ENCODE measurements at regions not wholly inside any gene's neighbourhood (a gene's known extent, or its start where the extent isn't known, plus 50 kb on each side); places are given as distances from the start of the nearest gene placed in this dataset.
A peak's percentile ranks its signal among the peaks of the same experiment; 100 is the strongest.
"Not testable (repeated sequence)": the region's sequence is repeated elsewhere in the genome, so short reads cannot be mapped to it uniquely, and the experiment has no call there.

DNA sequence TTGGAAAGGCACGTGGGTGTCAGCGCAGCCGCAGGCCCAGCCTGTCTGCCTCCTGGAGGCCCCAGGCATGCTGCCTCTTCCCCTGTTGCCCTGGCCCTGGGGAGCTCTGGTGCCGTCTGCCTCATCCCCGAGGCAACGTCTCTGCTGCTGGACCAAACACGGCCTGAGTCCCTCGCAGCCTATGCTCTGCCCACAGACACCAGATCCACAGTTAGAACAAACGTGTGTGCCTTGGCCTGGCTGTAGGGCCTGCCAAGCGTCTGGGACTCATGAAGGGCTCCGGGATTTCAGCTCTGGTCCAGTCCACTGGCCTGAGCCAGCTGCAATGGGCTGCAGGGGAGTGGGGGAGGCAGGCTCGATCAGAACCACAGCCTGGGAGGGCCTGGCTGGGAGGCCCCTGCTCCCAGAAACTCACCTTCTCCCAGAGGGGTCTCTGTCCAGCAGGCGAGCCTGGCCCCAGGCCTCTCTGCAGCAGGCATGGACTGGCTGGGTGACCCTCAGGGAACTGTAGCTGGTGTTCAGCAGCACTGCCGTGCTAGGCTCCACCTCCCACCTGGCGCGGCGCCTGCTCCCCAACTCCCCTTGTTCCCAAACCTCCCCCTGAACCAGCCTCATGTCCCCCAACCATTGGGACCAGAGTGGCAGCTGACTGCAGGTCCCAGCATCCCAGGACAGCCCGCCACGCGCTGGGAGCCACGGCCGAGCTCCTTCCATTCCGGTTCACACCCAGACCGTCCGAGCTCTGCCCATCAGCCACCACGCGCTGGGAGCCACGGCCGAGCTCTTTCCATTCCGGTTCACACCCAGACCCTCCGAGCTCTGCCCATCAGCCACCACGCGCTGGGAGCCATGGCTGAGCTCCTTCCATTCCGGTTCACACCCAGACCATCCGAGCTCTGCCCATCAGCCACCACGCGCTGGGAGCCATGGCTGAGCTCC lies 197.0 kb downstream of the DLL1 start:
- DNase-seq = no peak

DNA sequence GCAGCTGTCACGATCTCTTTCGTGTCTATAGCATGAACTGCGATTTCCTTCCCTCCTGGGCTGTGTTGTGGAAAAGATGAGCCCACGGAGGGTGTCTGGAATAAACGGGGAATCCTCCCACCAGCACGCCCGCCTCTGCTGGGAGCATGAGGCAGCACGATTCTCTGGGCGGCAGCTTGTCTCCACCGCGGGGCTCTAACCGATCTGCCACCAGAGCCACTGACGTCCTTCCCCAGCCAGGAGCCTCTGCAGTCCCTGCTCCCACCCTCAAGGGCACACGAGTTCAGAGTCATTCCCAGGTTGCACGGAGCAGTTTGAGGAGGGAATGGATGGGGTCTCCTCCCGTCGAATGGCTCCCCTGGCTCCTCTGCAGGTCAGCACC lies 197.6 kb downstream of the DLL1 start:
- no peak for DNase-seq

DNA sequence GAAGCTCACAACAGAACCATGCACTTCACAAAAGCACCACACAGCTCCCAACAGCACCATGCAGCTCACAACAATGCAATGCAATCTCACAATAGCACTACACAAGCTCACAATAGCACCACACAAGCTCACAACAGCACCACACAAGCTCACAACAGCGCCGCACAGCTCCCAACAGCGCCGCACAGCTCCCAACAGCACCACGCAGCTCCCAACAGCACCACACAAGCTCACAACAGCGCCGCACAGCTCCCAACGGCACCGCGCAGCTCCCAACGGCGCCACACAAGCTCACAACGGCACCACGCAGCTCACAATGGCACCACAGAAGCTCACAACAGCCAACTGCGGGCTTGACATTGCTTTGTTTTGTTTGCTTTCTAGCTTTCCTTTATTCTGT lies 198.1 kb downstream of the DLL1 start:
- no peak for DNase-seq

DNA sequence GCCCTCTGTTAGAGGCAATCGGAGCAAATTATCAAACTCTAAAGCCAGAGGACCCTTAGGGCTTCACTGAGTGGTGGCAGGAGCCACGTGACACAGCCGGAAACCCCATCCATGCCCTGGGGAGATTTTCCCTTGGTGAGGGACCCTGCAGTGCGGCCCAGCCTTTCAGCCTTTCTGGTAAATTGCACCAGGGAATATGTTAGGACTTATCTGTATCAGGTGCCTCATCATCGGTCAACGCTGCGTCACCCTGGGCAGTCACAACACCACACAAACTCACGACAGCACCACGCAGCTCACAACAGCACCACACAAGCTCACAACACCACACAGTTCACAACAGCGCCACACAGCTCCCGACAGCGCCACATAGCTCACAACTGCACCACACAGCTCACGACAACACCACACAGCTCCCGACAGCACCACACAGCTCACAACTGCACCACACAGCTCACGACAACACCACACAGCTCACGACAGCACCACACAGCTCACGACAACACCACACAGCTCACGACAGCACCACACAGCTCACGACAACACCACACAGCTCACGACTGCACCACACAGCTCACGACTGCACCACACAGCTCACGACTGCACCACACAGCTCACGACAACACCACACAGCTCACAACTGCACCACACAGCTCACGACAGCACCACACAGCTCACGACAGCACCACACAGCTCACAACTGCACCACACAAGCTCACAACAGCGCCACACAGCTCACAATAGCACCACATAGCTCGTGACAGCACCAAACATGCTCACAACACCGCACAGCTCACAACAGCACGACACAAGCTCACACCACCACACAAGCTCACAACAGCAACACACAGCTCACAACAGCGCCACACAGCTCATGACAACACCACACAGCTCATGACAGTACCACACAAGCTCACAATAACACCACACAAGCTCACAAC lies 199.0 kb downstream of the DLL1 start:
- DNase-seq = no peak

DNA sequence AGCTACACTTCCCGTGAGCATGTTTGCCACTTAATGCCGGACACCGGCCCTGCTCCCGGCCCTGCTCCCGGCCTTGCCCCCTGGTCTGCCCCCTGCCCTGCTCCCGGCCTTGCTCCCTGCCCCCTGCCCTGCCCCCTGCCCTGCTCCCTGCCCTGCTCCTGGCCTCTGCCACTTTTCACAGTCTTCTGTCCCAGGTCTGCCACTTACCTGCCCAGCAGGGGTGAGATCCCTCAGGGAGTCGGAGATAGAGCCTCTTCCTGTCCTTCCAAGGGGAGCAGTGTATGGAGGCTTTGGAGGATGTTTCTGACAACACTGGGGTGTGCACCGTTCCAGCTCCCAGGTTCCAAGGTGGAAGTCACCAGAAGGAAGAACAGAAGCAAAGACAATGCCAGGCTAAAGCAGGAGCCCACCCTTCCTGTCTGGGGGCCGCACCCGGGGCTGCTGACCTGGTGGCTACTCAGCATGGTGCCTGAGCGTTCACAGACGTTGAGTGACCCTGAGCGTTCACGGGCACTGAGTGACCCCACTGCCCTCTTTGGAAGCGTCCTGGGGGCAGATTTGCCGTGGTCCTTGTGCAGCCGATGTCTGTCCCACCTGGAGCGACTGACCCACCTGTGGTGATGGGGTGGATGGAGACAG lies 199.8 kb downstream of the DLL1 start:
- no peak for DNase-seq

DNA sequence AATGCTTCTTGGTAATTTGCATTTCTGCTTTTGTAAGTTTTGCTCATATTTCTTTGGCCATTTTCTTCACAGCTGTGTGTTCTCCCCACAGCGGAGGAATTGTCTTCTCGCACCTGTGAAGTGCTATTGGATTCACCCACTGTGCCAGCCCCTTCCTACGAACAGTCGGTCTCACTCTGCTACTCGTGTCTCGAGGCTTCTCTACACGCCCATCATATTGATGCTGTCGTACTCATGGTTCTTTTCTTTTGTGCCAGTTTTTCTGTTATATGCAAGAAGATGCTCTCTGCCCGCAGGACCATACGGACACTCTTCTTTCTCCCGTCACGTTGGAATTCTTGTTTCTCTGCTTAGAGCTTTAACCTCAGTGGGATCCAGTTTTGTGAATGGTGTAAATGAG lies 200.3 kb downstream of the DLL1 start:
- DNase-seq = no peak

DNA sequence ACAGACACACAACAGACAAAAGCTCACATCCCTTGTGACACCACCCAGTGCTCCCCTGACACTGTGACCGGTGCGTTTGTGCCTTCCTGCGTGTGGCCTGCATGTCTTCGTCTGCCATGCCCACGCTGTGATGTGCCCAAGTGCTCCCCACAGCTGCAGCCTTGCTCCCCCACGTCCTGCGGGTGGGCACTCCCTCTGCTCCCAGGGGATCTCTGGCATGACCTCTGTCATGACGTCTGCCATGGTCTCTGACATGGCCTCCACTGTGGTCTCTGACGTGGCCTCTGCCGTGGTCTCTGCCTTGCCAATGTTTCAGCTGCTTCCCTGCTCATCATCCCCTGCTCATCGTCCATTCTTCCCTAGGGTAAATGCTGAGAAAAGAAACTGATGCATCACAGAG lies 200.9 kb downstream of the DLL1 start:
- no peak for DNase-seq

DNA sequence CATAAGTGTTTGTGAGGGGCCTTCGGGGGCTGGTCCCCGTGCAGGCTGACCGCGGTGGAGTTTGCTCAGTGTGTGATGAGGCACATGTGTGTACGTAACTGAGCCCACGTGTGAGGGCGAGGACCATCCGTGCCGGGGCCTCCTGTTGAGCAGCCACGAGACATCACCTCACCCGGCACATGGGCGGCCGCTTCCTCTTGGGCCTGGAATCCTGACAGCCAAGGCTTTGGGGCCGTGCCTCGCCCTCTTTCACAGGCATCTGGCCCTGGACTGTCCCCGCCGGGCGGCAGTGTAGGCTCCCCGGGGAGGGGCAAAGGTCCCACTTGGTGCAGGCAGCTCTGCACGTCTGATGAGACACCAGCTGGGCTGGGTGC lies 202.3 kb downstream of the DLL1 start:
- DNase-seq = no peak

DNA sequence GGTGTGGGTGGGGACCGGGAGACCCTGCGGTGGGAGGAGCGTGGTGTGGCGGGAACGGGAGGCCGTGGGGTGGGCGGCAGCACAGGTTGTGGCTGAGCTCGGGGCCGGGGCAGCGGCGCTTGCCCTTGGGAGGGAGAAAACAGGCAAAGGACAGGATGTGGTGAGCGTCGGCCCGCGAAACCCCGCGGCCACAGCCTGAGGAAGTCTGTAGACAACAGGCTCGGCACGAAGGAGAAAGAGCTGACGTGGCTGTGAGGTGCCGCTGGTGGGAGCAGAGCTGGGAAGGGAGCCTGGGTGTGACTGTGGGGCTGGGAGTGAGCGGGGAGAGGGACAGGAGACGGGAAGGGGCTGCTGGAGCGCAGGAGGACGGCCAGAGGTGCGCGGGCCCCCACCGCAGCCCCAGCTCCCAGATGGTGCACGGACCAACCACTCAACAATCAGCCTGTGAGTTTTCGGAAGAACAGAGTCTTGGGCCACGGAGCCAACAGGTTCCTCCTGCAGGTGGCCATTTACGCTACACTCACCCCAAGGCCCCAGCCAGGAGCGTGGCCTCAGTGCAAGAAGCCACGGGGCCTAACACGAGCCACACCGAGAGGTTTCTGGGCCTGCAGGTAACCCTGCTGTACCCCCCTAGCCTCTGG lies 202.8 kb downstream of the DLL1 start:
- no peak for DNase-seq

DNA sequence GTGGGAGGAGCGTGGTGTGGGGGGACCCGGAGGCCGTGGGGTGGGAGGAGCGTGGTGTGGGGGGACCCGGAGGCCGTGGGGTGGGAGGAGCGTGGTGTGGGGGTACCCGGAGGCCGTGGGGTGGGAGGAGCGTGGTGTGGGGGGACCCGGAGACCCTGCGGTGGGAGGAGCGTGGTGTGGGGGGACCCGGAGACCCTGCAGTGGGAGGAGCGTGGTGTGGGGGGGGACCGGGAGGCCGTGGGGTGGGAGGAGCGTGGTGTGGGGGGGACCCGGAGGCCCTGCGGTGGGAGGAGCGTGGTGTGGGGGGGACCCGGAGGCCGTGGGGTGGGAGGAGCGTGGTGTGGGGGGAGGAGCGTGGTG lies 203.5 kb downstream of the DLL1 start:
- DNase-seq = not testable (repeated sequence)

DNA sequence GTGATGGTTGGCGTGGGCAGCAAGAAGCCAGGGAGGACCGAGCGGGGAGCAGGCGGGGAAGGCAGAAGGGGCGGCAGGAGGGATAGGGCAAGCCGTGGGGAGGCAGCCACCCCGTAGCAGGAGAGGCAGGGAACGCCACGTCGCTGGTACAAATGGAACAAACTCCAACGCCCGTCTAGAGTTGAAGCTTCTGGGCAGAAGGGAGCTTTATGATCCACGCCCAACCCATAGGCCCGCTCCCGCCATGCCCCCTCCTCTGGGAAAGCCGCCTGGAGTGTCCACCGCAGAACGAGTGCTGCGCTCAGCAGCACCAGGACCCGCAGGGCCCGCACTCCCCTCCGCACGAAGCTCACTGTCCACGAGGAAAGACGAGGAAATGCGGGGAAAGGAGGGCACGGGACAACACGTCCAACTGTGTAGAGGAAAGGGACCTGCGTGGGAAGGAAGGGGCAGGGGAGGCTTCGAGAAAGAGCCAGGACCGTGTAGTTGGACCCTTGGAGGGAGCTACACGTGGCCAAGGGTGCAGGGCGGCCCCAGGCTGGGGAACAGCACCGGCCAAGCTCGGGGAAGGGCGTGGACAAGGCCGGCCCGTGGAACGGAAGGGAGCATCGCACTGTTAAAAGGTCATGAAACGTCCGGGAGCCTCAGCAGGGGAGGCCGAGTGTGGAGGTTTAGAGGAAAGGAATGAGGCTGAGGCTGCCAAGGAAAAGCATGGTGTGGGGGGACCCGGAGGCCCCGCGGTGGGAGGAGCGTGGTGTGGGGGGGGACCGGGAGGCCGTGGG lies 204.0 kb downstream of the DLL1 start:
- no peak for DNase-seq

DNA sequence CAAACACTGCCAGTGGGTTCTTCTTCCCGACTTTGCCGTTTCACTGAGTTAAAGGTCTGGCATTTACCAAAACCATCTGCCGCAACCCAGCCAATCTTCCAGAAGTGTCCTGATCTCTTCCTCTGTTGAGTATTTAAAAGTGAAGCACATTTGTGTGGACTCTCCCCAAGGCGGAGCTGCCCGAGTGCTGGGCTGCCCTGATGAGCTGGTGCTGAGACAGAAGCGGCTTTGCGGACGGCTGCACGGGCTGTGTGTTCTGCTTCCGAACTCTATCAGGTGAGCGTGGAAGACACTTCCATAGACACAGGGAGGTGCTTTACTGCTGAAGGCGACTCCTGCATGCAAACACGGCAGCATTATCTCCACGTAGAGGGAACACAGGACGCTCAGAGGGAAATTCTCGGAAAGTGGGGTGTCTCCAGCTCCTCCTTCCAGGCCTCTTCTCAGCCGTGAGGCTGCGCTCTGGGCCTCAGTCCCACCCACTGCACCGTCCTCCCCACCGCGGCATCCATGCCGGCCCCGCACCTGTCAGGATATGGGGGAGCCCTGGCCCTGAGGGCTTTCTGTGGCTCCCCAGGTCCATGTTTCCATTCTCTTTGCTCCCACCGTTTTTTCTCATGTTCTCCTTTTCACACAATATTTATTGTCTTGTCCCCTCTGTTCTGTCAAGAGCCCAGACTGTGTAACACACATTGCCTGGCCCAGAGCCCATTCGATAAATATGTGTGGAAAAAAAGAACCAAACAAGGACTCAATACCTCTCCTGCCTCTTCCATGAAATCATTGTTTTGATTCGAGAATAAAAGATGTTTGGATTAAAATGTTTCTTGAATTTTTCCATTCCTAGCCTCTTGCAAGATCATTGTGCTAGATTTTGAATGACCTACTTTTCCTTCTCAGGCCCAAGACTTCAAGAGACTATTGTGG lies 205.1 kb downstream of the DLL1 start:
- no peak for DNase-seq

DNA sequence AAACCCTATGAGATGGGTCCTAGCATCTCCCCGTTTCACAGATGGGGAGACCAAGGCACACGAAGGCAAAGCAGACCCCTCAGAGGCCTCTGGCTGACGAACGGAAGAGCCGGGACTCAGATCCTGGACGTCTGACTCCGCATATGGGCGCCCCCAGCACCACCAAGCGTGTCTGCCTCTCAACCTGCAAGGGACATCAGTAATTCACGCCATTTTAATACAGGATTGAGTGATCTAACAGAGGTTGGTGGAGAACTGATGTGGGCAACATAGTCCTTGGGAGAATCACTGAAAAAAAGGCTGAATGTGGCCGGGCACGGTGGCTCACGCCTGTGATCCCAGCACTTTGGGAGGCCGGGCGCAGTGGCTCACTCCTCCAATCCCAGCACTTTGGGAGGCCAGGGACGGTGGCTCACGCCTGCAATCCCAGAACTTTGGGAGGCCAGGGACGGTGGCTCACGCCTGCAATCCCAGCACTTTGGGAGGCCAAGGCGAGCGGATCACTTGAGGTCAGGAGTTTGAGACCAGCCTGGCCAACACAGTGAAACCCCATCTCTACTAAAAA lies 206.6 kb downstream of the DLL1 start:
- no peak for DNase-seq

DNA sequence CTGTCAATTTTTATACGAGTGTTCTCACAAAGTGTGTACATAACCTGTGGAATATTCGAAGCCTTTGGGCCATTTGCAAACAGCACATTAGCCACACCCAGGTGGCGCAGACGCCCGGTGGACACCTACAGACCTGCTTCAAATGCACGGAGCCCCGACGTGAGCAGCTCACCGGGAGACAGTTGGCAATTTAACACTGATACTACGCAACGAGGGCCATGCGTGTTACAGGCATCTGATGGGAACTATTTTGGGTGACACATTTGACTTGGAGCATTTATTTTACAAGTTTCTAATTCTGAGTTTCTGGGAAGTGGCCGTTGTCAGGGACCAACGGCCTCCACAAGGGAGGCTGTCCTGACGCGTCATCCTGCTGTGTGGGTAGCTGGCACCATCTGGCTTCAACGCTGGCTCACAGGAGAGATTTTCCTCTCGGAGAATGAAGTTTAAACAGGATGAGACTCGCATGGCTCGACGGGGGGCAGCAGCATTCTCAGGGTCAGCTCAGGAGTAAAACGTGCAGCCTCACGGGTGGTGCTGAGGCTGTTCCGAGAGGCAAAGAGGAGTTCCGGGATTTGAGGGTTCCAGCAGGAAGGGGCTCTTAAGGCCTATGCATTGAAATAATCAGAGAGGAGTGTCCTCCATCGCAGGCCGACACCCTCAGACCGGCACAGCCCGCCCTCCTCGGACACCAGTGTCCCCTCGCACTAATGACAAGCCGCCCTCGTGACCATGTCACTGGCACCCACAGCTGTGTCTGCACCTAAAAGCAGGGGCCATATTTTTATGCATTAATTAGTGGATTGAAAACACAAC lies 207.4 kb downstream of the DLL1 start:
- no peak for DNase-seq

DNA sequence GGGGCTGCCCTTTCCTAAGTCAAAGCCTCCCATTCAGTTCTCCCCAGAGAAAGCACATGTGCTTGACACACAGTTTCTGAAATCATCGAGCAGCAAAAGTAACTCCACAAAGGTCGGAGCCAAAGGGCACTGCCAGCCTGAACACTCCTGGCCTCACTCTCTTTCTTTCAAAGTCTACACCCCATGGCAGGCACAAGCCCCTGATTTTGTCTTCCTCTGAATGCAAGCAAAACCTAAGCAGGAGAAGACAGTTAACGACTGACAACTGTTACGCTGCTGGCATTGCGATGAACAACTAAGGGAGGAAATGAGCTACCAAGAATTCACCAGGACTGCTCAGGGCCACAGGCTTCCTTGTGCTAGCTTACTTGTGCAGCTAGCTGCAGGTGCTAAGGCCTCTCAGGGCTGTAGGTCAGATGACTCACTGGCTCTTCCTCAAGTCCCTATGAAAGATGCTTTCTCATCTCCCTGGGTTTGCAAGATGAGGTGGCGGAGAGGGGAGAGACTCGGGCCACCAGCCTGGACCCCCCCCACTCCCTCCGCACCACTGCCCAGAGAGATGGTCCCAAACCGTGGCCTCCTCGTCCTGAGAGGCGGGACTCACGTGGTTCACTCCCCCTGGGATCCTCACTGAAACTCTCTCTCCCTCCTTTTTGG lies 208.2 kb downstream of the DLL1 start:
- no peak for DNase-seq

DNA sequence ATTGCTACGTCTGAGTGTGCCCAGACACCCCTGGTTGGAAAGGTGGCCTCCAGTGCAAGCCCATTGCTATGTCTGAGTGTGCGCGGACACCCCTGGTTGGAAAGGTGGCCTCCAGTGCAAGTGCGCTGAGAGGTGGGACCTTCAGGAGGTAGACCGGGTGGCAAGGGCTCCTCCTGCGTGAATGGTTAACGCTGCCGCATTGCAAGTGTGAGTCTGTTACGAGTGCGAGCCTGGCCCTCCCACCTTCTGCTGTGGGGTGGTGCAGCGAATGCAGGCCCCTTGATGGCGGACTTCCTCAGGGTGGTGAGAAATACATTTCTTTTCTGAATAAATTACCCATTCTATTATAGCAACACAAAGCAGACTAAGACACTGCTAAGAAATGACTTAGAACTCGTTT lies 208.8 kb downstream of the DLL1 start:
- DNase-seq = no peak

DNA sequence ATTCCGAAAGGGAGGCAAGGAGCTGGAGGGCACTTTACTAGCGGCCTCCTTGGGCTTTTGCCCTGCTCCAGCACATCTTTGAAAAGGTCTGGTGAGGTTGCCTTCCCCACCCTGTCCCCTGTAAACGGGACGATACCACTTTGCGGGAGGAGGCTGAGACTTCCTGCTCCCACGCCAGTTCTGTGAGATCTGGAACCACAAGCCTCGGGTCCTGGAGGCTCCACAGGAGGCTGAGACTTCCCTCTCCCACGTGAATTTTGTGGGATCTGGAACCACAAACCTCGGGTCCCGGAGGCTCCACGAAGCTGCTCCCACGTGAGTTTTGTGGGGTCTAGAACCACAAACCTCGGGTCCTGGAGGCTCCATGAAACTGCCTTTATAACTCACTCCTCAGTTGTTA lies 209.3 kb downstream of the DLL1 start:
- DNase-seq = no peak

DNA sequence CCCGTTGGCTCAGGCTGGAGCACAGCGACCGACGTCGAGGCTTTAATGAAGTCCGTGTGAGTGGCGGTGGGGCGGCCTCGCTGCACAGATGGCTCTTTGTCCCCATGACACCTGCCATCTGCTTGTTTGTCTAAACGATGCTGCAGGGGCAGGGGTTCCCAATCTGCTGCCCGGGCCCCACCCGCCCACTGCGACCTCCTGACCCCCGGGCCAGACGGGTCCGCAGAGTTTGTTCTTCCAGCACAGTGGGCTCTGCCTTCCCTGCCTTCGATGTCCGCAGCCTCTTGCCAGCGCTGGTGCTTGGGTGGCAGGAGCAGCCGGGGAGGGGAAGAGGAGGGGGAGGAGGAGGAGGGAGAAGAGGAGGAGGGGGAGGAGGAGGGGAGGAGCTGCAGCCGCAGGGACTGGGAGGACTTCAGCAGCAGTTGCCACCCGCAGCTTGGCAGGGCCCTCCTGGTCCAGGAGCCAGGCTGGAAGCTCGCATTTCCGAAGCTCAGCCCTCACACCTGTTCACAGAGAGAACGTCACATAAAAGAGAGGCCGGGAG lies 210.0 kb downstream of the DLL1 start:
- DNase-seq = peak; percentile 41 to 75

Data from SHP77 (cell line).